KMS-11 (cell line): ENCODE measurements at regions not wholly inside any gene's neighbourhood (a gene's known extent, or its start where the extent isn't known, plus 50 kb on each side); places are given as distances from the start of the nearest gene placed in this dataset.

Experiments
- H2AFZ ChIP-seq: fragments of 200-600 bp; sonication (generic); 2 replicates; pipeline ENCODE4 v1.6.1; 2016; ENCODE audit warnings: antibody characterized with exemption, mixed run types, low read depth
- H3K27ac ChIP-seq: fragments of 200-600 bp; sonication (generic); 2 replicates; pipeline ENCODE4 v1.6.1; 2016; ENCODE audit warnings: mild to moderate bottlenecking, mixed run types
- H3K27me3 ChIP-seq: fragments of 200-600 bp; sonication (generic); 2 replicates; pipeline ENCODE4 v1.6.1; 2017; ENCODE audit warnings: mild to moderate bottlenecking, low read depth, mixed run types, moderate library complexity; ENCODE audit not compliant: insufficient read depth
- H3K36me3 ChIP-seq: fragments of 200-600 bp; sonication (generic); 2 replicates; pipeline ENCODE4 v1.6.1; 2017; ENCODE audit warnings: mild to moderate bottlenecking, mixed run types; ENCODE audit not compliant: insufficient read depth
- H3K4me1 ChIP-seq: fragments of 200-600 bp; sonication (generic); 2 replicates; pipeline ENCODE4 v1.6.1; 2016; ENCODE audit warnings: mild to moderate bottlenecking, low read depth, mixed run types; ENCODE audit not compliant: poor library complexity, severe bottlenecking
- H3K4me2 ChIP-seq: fragments of 200-600 bp; sonication (generic); 2 replicates; pipeline ENCODE4 v1.7.0; 2016; ENCODE audit warnings: mild to moderate bottlenecking, mixed run types
- H3K4me3 ChIP-seq: fragments of 200-600 bp; sonication (generic); IDR thresholded peaks from 2 replicates; pipeline ENCODE4 v1.6.1; 2017; ENCODE audit warnings: low read depth, low read length, mixed read lengths; ENCODE audit not compliant: insufficient read depth
- H3K79me2 ChIP-seq: fragments of 200-600 bp; sonication (generic); 2 replicates; pipeline ENCODE4 v1.6.1; 2016; ENCODE audit warnings: low read depth, mixed run types; ENCODE audit not compliant: insufficient read depth
- H3K9ac ChIP-seq: fragments of 200-600 bp; sonication (generic); 2 replicates; pipeline ENCODE4 v1.6.1; 2016; ENCODE audit warnings: mild to moderate bottlenecking, mixed run types
- H4K20me1 ChIP-seq: fragments of 200-600 bp; sonication (generic); 2 replicates; pipeline ENCODE4 v1.6.1; 2016; ENCODE audit warnings: mild to moderate bottlenecking, mixed run types; ENCODE audit not compliant: insufficient read depth
- TF ChIP-seq, protein P1 (sequence below): fragments of 200-600 bp; sonication (generic); conservative IDR thresholded peaks from 2 replicates; pipeline ENCODE4 v1.6.1; 2017; ENCODE audit warnings: low read depth, mild to moderate bottlenecking, antibody characterized with exemption, low read length, moderate library complexity, mixed read lengths

GRCh38 chr12:125229878-125230530, 164.8 kb downstream of the AACS start:
- no peak overlapping the region for H3K27ac ChIP-seq
- no peak overlapping the region for H3K4me3 ChIP-seq
- no peaks in the 10 kb centered on the region for H4K20me1 ChIP-seq
- no peak overlapping the region for H3K4me2 ChIP-seq
- no peak overlapping the region for H2AFZ ChIP-seq
- H3K4me1 ChIP-seq = no peaks in the 10 kb centered on the region
- H3K36me3 ChIP-seq = no peaks in the 10 kb centered on the region
- H3K79me2 ChIP-seq = no peaks in the 10 kb centered on the region
- H3K27me3 ChIP-seq = no peaks in the 10 kb centered on the region
- TF ChIP-seq, protein P1, sequence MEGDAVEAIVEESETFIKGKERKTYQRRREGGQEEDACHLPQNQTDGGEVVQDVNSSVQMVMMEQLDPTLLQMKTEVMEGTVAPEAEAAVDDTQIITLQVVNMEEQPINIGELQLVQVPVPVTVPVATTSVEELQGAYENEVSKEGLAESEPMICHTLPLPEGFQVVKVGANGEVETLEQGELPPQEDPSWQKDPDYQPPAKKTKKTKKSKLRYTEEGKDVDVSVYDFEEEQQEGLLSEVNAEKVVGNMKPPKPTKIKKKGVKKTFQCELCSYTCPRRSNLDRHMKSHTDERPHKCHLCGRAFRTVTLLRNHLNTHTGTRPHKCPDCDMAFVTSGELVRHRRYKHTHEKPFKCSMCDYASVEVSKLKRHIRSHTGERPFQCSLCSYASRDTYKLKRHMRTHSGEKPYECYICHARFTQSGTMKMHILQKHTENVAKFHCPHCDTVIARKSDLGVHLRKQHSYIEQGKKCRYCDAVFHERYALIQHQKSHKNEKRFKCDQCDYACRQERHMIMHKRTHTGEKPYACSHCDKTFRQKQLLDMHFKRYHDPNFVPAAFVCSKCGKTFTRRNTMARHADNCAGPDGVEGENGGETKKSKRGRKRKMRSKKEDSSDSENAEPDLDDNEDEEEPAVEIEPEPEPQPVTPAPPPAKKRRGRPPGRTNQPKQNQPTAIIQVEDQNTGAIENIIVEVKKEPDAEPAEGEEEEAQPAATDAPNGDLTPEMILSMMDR = no peak
- no peak overlapping the region for H3K9ac ChIP-seq

- TF ChIP-seq, protein P1 = no peak
- H3K4me2 ChIP-seq = no peak overlapping the region
- no peak overlapping the region for H3K4me3 ChIP-seq
- no peak overlapping the region for H3K27ac ChIP-seq
- H4K20me1 ChIP-seq = no peaks in the 10 kb centered on the region
- no peaks in the 10 kb centered on the region for H3K79me2 ChIP-seq
- no peak overlapping the region for H2AFZ ChIP-seq
- no peak overlapping the region for H3K9ac ChIP-seq
- no peaks in the 10 kb centered on the region for H3K36me3 ChIP-seq
- H3K27me3 ChIP-seq = no peaks in the 10 kb centered on the region
- H3K4me1 ChIP-seq = no peaks in the 10 kb centered on the region
These were observed 168.1 kb downstream of the AACS start for GRCh38 chr12:125233319-125233718.

DNA sequence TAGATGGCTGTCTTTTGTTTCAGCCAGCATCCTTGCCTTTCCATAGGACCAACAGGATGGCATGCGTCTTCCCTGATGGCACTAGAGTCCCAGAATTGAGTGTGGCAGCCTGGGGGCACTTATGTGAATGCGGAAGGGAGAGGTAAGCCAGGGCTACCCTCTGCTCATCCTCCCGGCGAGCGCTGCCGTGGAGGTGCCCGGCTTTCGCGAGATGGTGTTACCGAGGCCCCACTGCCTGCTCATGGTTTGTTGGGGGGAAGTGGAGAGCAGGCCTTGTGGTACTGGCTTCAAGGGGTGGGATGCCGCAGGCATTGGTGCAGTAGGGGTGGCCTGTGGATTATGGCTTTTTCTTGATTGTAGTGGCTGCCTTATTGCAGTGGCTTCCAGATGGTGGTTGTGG, 174.3 kb downstream of the AACS start:
- no peak overlapping the region for H3K4me3 ChIP-seq
- no peaks in the 10 kb centered on the region for H3K79me2 ChIP-seq
- no peak overlapping the region for H2AFZ ChIP-seq
- H3K4me2 ChIP-seq = no peak overlapping the region
- no peak overlapping the region for H3K27ac ChIP-seq
- no peak overlapping the region for H3K9ac ChIP-seq
- H3K36me3 ChIP-seq = no peaks in the 10 kb centered on the region
- TF ChIP-seq, protein P1 = no peak
- H3K4me1 ChIP-seq = no peaks in the 10 kb centered on the region
- H3K27me3 ChIP-seq = no peaks in the 10 kb centered on the region
- H4K20me1 ChIP-seq = no peaks in the 10 kb centered on the region

GRCh38 chr12:125240717-125241116, 175.5 kb downstream of the AACS start:
- TF ChIP-seq, protein P1 = no peak
- Histone ChIP-seq H3K4me2 (no peak overlapping the region), H3K4me1 (no peaks in the 10 kb centered on the region), H3K9ac (no peak overlapping the region), H4K20me1 (no peaks in the 10 kb centered on the region), H3K36me3 (no peaks in the 10 kb centered on the region), H3K79me2 (no peaks in the 10 kb centered on the region), H3K27me3 (no peaks in the 10 kb centered on the region), H3K27ac (no peak overlapping the region), H2AFZ (no peak overlapping the region), H3K4me3 (no peak overlapping the region)
